ENCODE measurements at regions not wholly inside any gene's neighbourhood (a gene's known extent, or its start where the extent isn't known, plus 50 kb on each side); places are given as distances from the start of the nearest gene placed in this dataset.

- TF ChIP-seq SAFB2 (IDR thresholded peaks at IDR 0.05; ENCODE audit: borderline replicate concordance, low read depth, low read length, severe bottlenecking), result no peak
- no peak for TF ChIP-seq MEF2A (IDR thresholded peaks at IDR 0.05; ENCODE audit: control insufficient read depth, low read depth, low read length)
- TF ChIP-seq POLR3A (IDR thresholded peaks at IDR 0.05; ENCODE audit: borderline replicate concordance, extremely low read depth, insufficient read depth, insufficient read length), result no peak
- TF ChIP-seq NFIC (IDR thresholded peaks at IDR 0.05), result no peak
- no peak for TF ChIP-seq POLR2G (IDR thresholded peaks at IDR 0.05; ENCODE audit: low read depth, low read length)
- peak; percentile 44; the same call in 1 of the 2 replicates for TF ChIP-seq MAFG (tag; conservative IDR thresholded peaks at IDR 0.05)
- peak; percentile 48 for TF ChIP-seq TAL1 (IDR thresholded peaks at IDR 0.05)
- no peak for TF ChIP-seq ZFP30 (CRISPR knock-in tag; IDR thresholded peaks at IDR 0.05; ENCODE audit: borderline replicate concordance)
- no peak for TF ChIP-seq PBX2 (CRISPR knock-in tag; IDR thresholded peaks at IDR 0.05; ENCODE audit: low read depth)
- TF ChIP-seq PBX2 (tag; conservative IDR thresholded peaks at IDR 0.05; ENCODE audit: low read depth), result peak; percentile 39
- TF ChIP-seq E2F8 (IDR thresholded peaks at IDR 0.05; ENCODE audit: low read depth, partially characterized antibody), result no peak
- TF ChIP-seq CLOCK (CRISPR knock-in tag; IDR thresholded peaks at IDR 0.05; ENCODE audit: borderline replicate concordance), result no peak
- TF ChIP-seq ZFP91 (CRISPR knock-in tag; IDR thresholded peaks at IDR 0.05), result no peak
- no peak for TF ChIP-seq ARID3B (CRISPR knock-in tag; IDR thresholded peaks at IDR 0.05; ENCODE audit: borderline replicate concordance)
- no peak for TF ChIP-seq CHD1 (IDR thresholded peaks at IDR 0.05; ENCODE audit: low read length)
These were observed 506.6 kb downstream of the NR4A2 start (continued) for GRCh38 chr2:155825876-155826275.

Data from K562 (cell line).